A673 (cell line): ENCODE measurements at regions not wholly inside any gene's neighbourhood (a gene's known extent, or its start where the extent isn't known, plus 50 kb on each side); places are given as distances from the start of the nearest gene placed in this dataset.

ENCODE experiments used
- CTCF ChIP-seq: fragments of 300-800, 200-600 bp; sonication (generic); conservative IDR thresholded peaks from 2 replicates; pipeline ENCODE4 v1.5.1; 2017; ENCODE audit warnings: low read depth, mild to moderate bottlenecking, antibody characterized with exemption, low read length, moderate library complexity, mixed read lengths
- EZH2 ChIP-seq: fragments of 200-600 bp; sonication (generic); IDR thresholded peaks from 2 replicates; pipeline ENCODE4 v1.6.1; 2017; ENCODE audit warnings: borderline replicate concordance, low read depth, mild to moderate bottlenecking, mixed read lengths, antibody characterized with exemption, low read length; ENCODE audit not compliant: poor library complexity, severe bottlenecking

DNA sequence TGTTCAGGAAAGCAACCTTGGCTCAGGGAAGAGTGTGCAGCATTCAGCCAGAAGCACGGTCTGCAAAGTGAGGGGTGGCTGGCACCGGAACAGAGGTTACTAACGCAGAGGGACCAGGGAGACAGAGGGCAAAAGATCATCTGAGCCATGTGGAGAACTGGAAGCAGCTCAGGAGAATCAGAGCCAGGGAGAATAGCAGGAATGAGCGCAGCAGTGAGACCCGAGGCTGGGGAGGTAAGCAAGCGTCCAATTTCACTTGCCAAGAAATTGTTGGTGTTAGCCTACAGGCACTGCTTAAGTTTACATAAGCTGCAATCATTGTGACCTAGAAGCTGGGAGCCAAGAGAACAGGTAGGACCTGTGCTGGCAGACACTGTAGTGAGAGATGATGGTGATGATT, 372.6 kb upstream of the POU3F3 start:
- TF ChIP-seq CTCF (no peak), EZH2 (no peak)
